ENCODE measurements at regions not wholly inside any gene's neighbourhood (a gene's known extent, or its start where the extent isn't known, plus 50 kb on each side); places are given as distances from the start of the nearest gene placed in this dataset.

DNA sequence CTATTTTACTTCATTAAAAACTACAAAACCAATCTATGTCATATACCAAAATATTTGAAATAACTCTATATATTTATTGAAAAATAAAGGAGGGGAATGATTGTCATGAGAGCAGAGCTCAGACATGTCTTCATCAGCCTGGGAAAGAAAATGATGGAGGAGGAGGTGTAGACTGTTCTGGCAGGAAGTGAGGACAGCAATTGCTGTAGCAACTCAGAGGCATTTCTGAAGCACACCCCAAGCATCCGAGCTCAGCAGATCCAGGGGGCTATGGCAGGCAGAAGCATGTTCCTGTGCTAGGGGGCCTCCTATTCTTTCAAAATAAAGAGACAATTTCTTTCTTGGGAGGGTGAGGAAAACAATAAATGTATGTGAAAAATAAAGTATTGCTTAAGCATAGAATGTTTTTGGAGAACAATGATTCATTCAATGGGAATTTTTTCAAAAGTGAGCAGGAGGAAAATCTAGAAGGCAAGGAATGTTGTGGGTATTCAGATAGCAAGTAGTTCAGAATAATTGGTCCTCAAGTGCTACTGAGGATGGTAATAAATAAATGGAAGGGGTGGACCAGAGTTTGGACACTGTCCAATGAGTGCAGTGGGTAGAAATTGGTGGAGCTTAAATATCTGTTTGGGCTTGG is 383.4 kb downstream of the CDH11 start:
- no peak overlapping the region for H3K27ac ChIP-seq (ENCODE audit: low read length)
- intact Hi-C loops (cut with micrococcal nuclease), result no loop called here
- no peak for ATAC-seq
- TF ChIP-seq, protein P1, sequence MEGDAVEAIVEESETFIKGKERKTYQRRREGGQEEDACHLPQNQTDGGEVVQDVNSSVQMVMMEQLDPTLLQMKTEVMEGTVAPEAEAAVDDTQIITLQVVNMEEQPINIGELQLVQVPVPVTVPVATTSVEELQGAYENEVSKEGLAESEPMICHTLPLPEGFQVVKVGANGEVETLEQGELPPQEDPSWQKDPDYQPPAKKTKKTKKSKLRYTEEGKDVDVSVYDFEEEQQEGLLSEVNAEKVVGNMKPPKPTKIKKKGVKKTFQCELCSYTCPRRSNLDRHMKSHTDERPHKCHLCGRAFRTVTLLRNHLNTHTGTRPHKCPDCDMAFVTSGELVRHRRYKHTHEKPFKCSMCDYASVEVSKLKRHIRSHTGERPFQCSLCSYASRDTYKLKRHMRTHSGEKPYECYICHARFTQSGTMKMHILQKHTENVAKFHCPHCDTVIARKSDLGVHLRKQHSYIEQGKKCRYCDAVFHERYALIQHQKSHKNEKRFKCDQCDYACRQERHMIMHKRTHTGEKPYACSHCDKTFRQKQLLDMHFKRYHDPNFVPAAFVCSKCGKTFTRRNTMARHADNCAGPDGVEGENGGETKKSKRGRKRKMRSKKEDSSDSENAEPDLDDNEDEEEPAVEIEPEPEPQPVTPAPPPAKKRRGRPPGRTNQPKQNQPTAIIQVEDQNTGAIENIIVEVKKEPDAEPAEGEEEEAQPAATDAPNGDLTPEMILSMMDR (IDR thresholded peaks at IDR 0.05), result no peak
- no peak for DNase-seq
- no peaks in the 10 kb centered on the region for H3K36me3 ChIP-seq (ENCODE audit: control insufficient read depth, insufficient read depth, low read length)
- no peaks in the 10 kb centered on the region for H3K4me1 Mint-ChIP-seq
- no peaks in the 10 kb centered on the region for H3K36me3 Mint-ChIP-seq
- WGBS (ENCODE audit: insufficient coverage), result 70% methylated on average over 1 of the region's 1 CpG
- no peaks in the 10 kb centered on the region for H3K4me1 ChIP-seq (ENCODE audit: control insufficient read depth, insufficient read depth, low read length)
- H3K9me3 Mint-ChIP-seq, result peaks cover 13 to 16% of the 10 kb centered on the region in 2 donors
- no peak overlapping the region for H3K4me3 Mint-ChIP-seq
- no peaks in the 10 kb centered on the region for H3K9me3 ChIP-seq (ENCODE audit: control insufficient read depth, insufficient read depth, low read length)
- H3K4me3 ChIP-seq (ENCODE audit: low read length), result no peak overlapping the region
- no peaks in the 10 kb centered on the region for H3K27me3 Mint-ChIP-seq (ENCODE audit: low read depth in 2 of 2)
- H3K27me3 ChIP-seq (ENCODE audit: control insufficient read depth, insufficient read depth, low read length), result no peaks in the 10 kb centered on the region
- no peak overlapping the region for H3K27ac Mint-ChIP-seq

DNA sequence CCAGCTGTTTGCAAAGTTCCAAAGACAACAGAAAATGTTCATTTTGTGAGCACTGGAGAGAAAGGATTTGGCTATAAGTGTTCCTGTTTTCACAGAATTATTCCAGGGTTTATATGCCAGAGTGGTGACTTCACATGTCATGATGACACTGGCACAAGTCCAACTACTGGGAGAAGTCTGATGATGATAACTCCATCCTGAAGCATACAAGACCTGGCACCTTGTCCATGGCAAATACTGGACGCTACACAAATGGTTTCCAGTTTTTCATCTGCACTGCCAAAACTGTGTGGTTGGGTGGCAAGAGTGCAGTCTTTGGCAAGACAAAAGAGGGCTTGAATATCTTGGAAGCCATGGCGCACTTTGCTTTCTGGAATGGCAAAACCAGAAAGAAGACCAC is 385.0 kb downstream of the CDH11 start:
- no peak overlapping the region for H3K27ac Mint-ChIP-seq
- H3K4me1 Mint-ChIP-seq, result no peaks in the 10 kb centered on the region
- DNase-seq (no peak), ATAC-seq (no peak)
- intact Hi-C loops (cut with micrococcal nuclease), result no loop called here
- no peaks in the 10 kb centered on the region for H3K36me3 Mint-ChIP-seq
- no peaks in the 10 kb centered on the region for H3K27me3 ChIP-seq (ENCODE audit: control insufficient read depth, insufficient read depth, low read length)
- no peaks in the 10 kb centered on the region for H3K27me3 Mint-ChIP-seq (ENCODE audit: low read depth in 2 of 2)
- H3K36me3 ChIP-seq (ENCODE audit: control insufficient read depth, insufficient read depth, low read length), result no peaks in the 10 kb centered on the region
- H3K4me1 ChIP-seq (ENCODE audit: control insufficient read depth, insufficient read depth, low read length), result no peaks in the 10 kb centered on the region
- no peak overlapping the region for H3K4me3 Mint-ChIP-seq
- H3K9me3 Mint-ChIP-seq, result peaks cover 15 to 22% of the 10 kb centered on the region in 2 donors
- no peak overlapping the region for H3K4me3 ChIP-seq (ENCODE audit: low read length)
- peaks cover 2% of the 10 kb centered on the region for H3K9me3 ChIP-seq (ENCODE audit: control insufficient read depth, insufficient read depth, low read length)
- TF ChIP-seq, protein P1 (IDR thresholded peaks at IDR 0.05), result no peak
- H3K27ac ChIP-seq (ENCODE audit: low read length), result no peak overlapping the region
- WGBS (ENCODE audit: insufficient coverage), result 89% methylated on average over 2 of the region's 2 CpGs

DNA sequence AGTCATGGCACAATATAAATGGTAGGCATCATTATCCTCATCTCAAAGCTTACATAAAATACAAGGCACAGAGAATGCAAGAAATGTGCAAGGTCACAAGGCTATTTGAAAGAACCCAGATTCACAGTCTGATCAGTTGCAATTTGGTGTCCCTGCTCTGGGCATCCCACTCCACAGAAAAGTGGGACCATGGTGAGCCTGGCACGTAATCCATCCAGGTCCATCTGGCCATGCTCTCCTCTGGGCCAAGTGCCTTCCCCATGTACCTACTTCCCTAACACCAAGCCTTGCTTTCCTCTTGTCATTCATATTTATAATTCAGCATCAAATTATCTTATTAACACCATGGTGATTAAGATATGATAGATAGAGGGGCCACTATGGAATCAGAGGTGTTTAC is 390.0 kb downstream of the CDH11 start:
- H3K36me3 Mint-ChIP-seq, result no peaks in the 10 kb centered on the region
- peaks cover 11 to 19% of the 10 kb centered on the region in 2 donors for H3K9me3 Mint-ChIP-seq
- H3K27ac Mint-ChIP-seq, result no peak overlapping the region
- Histone ChIP-seq H3K27me3 (ENCODE audit: control insufficient read depth, insufficient read depth, low read length) (no peaks in the 10 kb centered on the region), H3K4me3 (ENCODE audit: low read length) (no peak overlapping the region), H3K9me3 (ENCODE audit: control insufficient read depth, insufficient read depth, low read length) (peaks cover 3% of the 10 kb centered on the region), H3K4me1 (ENCODE audit: control insufficient read depth, insufficient read depth, low read length) (no peaks in the 10 kb centered on the region), H3K27ac (ENCODE audit: low read length) (no peak overlapping the region), H3K36me3 (ENCODE audit: control insufficient read depth, insufficient read depth, low read length) (no peaks in the 10 kb centered on the region)
- DNase-seq (no peak), ATAC-seq (no peak)
- intact Hi-C loops (cut with micrococcal nuclease), result no loop called here
- TF ChIP-seq, protein P1 (IDR thresholded peaks at IDR 0.05), result no peak
- no peak overlapping the region for H3K4me3 Mint-ChIP-seq
- no peaks in the 10 kb centered on the region for H3K4me1 Mint-ChIP-seq
- H3K27me3 Mint-ChIP-seq (ENCODE audit: low read depth in 2 of 2), result no peaks in the 10 kb centered on the region
- WGBS (ENCODE audit: insufficient coverage), result 82% methylated on average over 1 of the region's 1 CpG

DNA sequence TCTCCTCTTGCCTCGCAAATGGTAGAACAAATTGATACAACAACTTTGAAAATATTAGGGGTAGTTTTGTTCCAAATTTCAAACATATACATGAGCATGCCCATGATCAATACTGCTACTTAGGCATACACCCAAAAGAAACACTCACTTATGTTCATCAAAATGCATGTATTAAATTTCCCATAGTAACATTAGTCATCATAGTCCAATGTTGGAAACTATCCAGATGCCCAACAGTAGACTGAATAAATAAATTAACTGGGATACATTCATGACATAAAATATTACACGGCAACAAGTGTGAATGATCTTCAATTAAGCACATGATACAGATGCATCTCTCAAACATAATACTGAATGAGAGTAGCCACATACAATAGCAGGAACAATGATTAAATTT is 391.6 kb downstream of the CDH11 start:
- Histone ChIP-seq H3K27ac (ENCODE audit: low read length) (no peak overlapping the region), H3K9me3 (ENCODE audit: control insufficient read depth, insufficient read depth, low read length) (peaks cover 3% of the 10 kb centered on the region), H3K4me3 (ENCODE audit: low read length) (no peak overlapping the region), H3K4me1 (ENCODE audit: control insufficient read depth, insufficient read depth, low read length) (no peaks in the 10 kb centered on the region), H3K27me3 (ENCODE audit: control insufficient read depth, insufficient read depth, low read length) (no peaks in the 10 kb centered on the region), H3K36me3 (ENCODE audit: control insufficient read depth, insufficient read depth, low read length) (no peaks in the 10 kb centered on the region)
- Mint-ChIP-seq H3K4me1 (no peaks in the 10 kb centered on the region), H3K4me3 (no peak overlapping the region), H3K27me3 (ENCODE audit: low read depth in 2 of 2) (no peaks in the 10 kb centered on the region), H3K27ac (no peak overlapping the region), H3K36me3 (no peaks in the 10 kb centered on the region), H3K9me3 (peaks cover 4 to 13% of the 10 kb centered on the region in 2 donors)
- DNase-seq (no peak), ATAC-seq (no peak)
- 100% methylated on average over 1 of the region's 2 CpGs for WGBS (ENCODE audit: insufficient coverage)
- TF ChIP-seq, protein P1 (IDR thresholded peaks at IDR 0.05), result no peak
- intact Hi-C loops (cut with micrococcal nuclease), result no loop called here

Measured in natural killer cell (primary cell).